ENCODE measurements at regions not wholly inside any gene's neighbourhood (a gene's known extent, or its start where the extent isn't known, plus 50 kb on each side); places are given as distances from the start of the nearest gene placed in this dataset.

- FAIRE-seq = no peak
- POLR2A ChIA-PET = no interaction called here
These were observed 377.3 kb upstream of the SULF2 start for GRCh38 chr20:48162621-48163020.

More at GRCh38 chr20:48162621-48163020, 377.3 kb upstream of the SULF2 start:
- Histone ChIP-seq H3K79me2 (ENCODE audit: insufficient read depth, low read length) (no peaks in the 10 kb centered on the region), H3K27me3 (ENCODE audit: control insufficient read depth in 1 of 2, insufficient read depth in 2 of 2, low read length in 2 of 2) (no peaks in the 10 kb centered on the region; a peak in 1 of 5 replicates), H4K20me1 (ENCODE audit: insufficient read depth, low read length) (no peaks in the 10 kb centered on the region), H3K4me3 (replicated peaks in 1 of 3; ENCODE audit: insufficient read depth in 1 of 3, low read depth in 2 of 3, low read length in 3 of 3) (no peak overlapping the region), H3K9ac (ENCODE audit: insufficient read depth, low read depth, low read length) (no peak overlapping the region), H2AFZ (ENCODE audit: low read length) (no peak overlapping the region), H3K4me1 (ENCODE audit: insufficient read depth, low read length) (peaks cover 14% of the 10 kb centered on the region; the same call in 1 of the 2 replicates), H3K9me3 (ENCODE audit: low read length) (no peaks in the 10 kb centered on the region), H3K4me2 (ENCODE audit: low read depth, low read length) (no peak overlapping the region), H3K27ac (ENCODE audit: extremely low read length, insufficient read depth, low read length) (no peak overlapping the region), H3K36me3 (replicated peaks in 1 of 2; ENCODE audit: control insufficient read depth in 1 of 2, insufficient read depth in 2 of 2, low read length in 2 of 2) (no peaks in the 10 kb centered on the region)
- no peak for DNase-seq (ENCODE audit: low spot score)
- intact Hi-C loops (cut with micrococcal nuclease; ENCODE audit: unreplicated experiment) = no loop called here
- TF ChIP-seq CREB3 (CRISPR knock-in tag; IDR thresholded peaks at IDR 0.05) (no peak), ZNF629 (CRISPR knock-in tag; conservative IDR thresholded peaks at IDR 0.05) (no peak), LBX2 (CRISPR knock-in tag; IDR thresholded peaks at IDR 0.05; ENCODE audit: borderline replicate concordance) (no peak), TEF (CRISPR knock-in tag; IDR thresholded peaks at IDR 0.05) (no peak), ZNF709 (CRISPR knock-in tag; IDR thresholded peaks at IDR 0.05) (no peak), ZNF589 (CRISPR knock-in tag; conservative IDR thresholded peaks at IDR 0.05) (no peak), BCLAF1 (IDR thresholded peaks at IDR 0.05) (no peak), REPIN1 (CRISPR knock-in tag; IDR thresholded peaks at IDR 0.05; ENCODE audit: borderline replicate concordance, low read depth) (no peak), SOX5 (CRISPR knock-in tag; IDR thresholded peaks at IDR 0.05; ENCODE audit: borderline replicate concordance) (no peak), RFXAP (CRISPR knock-in tag; IDR thresholded peaks at IDR 0.05; ENCODE audit: borderline replicate concordance) (no peak)
- no peak for ATAC-seq
- no TSS peak for BruUV-seq (replicated peaks)
- CTCF ChIA-PET (ENCODE audit: low intra/inter-chr PET ratio, low total read pairs) = no interaction called here
- 68% methylated on average over 13 of the region's 13 CpGs for WGBS (ENCODE audit: low lambda C conversion rate)
- in situ Hi-C loops (cut with HindIII; ENCODE audit: extremely low pct_ligation_motif_present, low pct_unique_long_range_greater_than_20kb) = no loop called here
